Neural cell (in vitro differentiated cells): ENCODE measurements at regions not wholly inside any gene's neighbourhood (a gene's known extent, or its start where the extent isn't known, plus 50 kb on each side); places are given as distances from the start of the nearest gene placed in this dataset.

Experiments
- H2AFZ ChIP-seq: fragments of 200-600, 300-800 bp; sonication (generic), shearing (Covaris generic); 2 replicates; pipeline ENCODE4 v1.6.0; 2014; ENCODE audit warnings: low read depth, mild to moderate bottlenecking, antibody characterized with exemption, low read length, moderate library complexity
- H3F3A ChIP-seq: fragments of 200-600 bp; shearing (Covaris generic); 2 replicates; pipeline ENCODE4 v1.6.1; 2016; ENCODE audit warnings: mild to moderate bottlenecking, moderate library complexity, mixed read lengths, antibody characterized with exemption, low read length; ENCODE audit not compliant: insufficient read depth, poor library complexity, severe bottlenecking
- H3K27ac ChIP-seq: fragments of 200-600, 300-800 bp; sonication (generic), shearing (Covaris generic); 2 replicates; pipeline ENCODE4 v1.5.1; 2014; ENCODE audit warnings: mild to moderate bottlenecking, low read length, moderate library complexity
- H3K27me3 ChIP-seq: fragments of 300-800, 200-600 bp; sonication (generic), shearing (Covaris generic); 2 replicates; pipeline ENCODE4 v1.6.0; 2014; ENCODE audit warnings: mild to moderate bottlenecking, low read depth, low read length, moderate library complexity; ENCODE audit not compliant: insufficient read depth
- H3K36me3 ChIP-seq: fragments of 300-800, 200-600 bp; sonication (generic), shearing (Covaris generic); 2 replicates; pipeline ENCODE4 v1.5.1; 2014; ENCODE audit warnings: mild to moderate bottlenecking, antibody characterized with exemption, low read length, moderate library complexity; ENCODE audit not compliant: insufficient read depth
- H3K4me2 ChIP-seq: fragments of 300-800, 200-600 bp; sonication (generic), shearing (Covaris generic); 2 replicates; pipeline ENCODE4 v1.6.0; 2014; ENCODE audit warnings: mild to moderate bottlenecking, low read length
- H3K4me3 ChIP-seq: fragments of 300-800, 200-600 bp; sonication (generic), shearing (Covaris generic); 2 replicates; pipeline ENCODE4 v1.5.1; 2014; ENCODE audit warnings: mild to moderate bottlenecking, low read length, moderate library complexity
- H3K79me2 ChIP-seq: fragments of 200-600 bp; shearing (Covaris generic); replicated peaks from 2 replicates; pipeline ENCODE4 v1.6.0; 2014; ENCODE audit warnings: mild to moderate bottlenecking, low read length, moderate library complexity; ENCODE audit not compliant: insufficient read depth
- H3K9ac ChIP-seq: fragments of 300-800, 200-600 bp; sonication (generic), shearing (Covaris generic); 2 replicates; pipeline ENCODE4 v1.6.1; 2016; ENCODE audit warnings: mild to moderate bottlenecking, low read length, mixed read lengths
- H3K9me2 ChIP-seq: fragments of 200-600 bp; shearing (Covaris generic); 2 replicates; pipeline ENCODE4 v1.6.1; 2016; ENCODE audit warnings: mild to moderate bottlenecking, low read length, mixed read lengths; ENCODE audit not compliant: insufficient read depth
- H3K9me3 ChIP-seq: fragments of 200-600, 300-800 bp; sonication (generic), shearing (Covaris generic); 2 replicates; pipeline ENCODE4 v1.6.1; 2016; ENCODE audit warnings: mild to moderate bottlenecking, mixed run types, low read length, moderate library complexity, mixed read lengths
- H4K20me1 ChIP-seq: fragments of 200-600 bp; shearing (Covaris generic); 2 replicates; pipeline ENCODE4 v1.6.1; 2016; ENCODE audit warnings: mild to moderate bottlenecking, mixed run types; ENCODE audit not compliant: insufficient read depth
- EP300 ChIP-seq: fragments of 450-650 bp; conservative IDR thresholded peaks from 2 replicates; pipeline ENCODE4 v1.6.1; 2014; ENCODE audit warnings: antibody characterized with exemption, mild to moderate bottlenecking, moderate library complexity; ENCODE audit not compliant: poor library complexity, severe bottlenecking
- EZH2 ChIP-seq: fragments of 200-600, 300-800 bp; shearing (Covaris generic), sonication (generic); IDR thresholded peaks from 2 replicates; pipeline ENCODE4 v1.6.1; 2014; ENCODE audit warnings: antibody characterized with exemption, low read length, borderline replicate concordance, mild to moderate bottlenecking; ENCODE audit not compliant: insufficient read depth, poor library complexity, severe bottlenecking
- MXI1 ChIP-seq: fragments of 450-650 bp; conservative IDR thresholded peaks from 2 replicates; pipeline ENCODE4 v1.6.1; 2014; ENCODE audit warnings: antibody characterized with exemption, mild to moderate bottlenecking; ENCODE audit not compliant: poor library complexity, severe bottlenecking
- POLR2AphosphoS5 ChIP-seq: IDR thresholded peaks from 2 replicates; pipeline ENCODE4 v1.6.1; 2012
- RAD21 ChIP-seq: fragments of 450-650 bp; conservative IDR thresholded peaks from 2 replicates; pipeline ENCODE4 v1.6.1; 2014; ENCODE audit warnings: antibody characterized with exemption, mild to moderate bottlenecking, moderate library complexity
- SMC3 ChIP-seq: fragments of 450-650 bp; conservative IDR thresholded peaks from 2 replicates; pipeline ENCODE4 v1.6.1; 2014; ENCODE audit warnings: antibody characterized with exemption, mild to moderate bottlenecking, moderate library complexity; ENCODE audit not compliant: poor library complexity
- TAF1 ChIP-seq: IDR thresholded peaks from 2 replicates; pipeline ENCODE4 v1.6.1; 2012; ENCODE audit warnings: low read depth
- TF ChIP-seq, protein P1 (sequence below): fragments of 450-650 bp; IDR thresholded peaks from 2 replicates; pipeline ENCODE4 v1.5.1; 2014; ENCODE audit warnings: antibody characterized with exemption, mild to moderate bottlenecking, moderate library complexity; ENCODE audit not compliant: poor library complexity, severe bottlenecking
- TF ChIP-seq, protein P2 (sequence below): IDR thresholded peaks from 2 replicates; pipeline ENCODE4 v1.6.1; 2012; ENCODE audit warnings: borderline replicate concordance

DNA sequence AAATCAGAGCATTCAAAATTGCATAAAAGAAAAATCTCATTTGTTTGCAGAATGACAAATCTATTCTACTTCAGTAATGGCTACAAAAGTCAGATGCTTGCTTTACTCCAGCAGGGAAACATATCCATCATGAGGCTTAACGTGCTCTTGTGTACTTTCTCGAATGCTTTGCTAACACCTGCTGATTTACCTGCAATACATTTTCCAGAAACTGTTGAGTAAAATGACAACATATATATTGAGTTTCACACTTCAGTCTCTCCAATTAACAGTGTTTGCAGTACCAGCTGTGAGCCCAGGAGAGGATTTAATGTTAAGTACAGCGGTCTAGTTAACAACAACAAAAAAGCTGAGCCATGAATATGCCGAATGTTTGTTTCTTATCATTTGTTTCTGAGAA, 391.5 kb upstream of the SMC2 start:
- no peak overlapping the region for H3K9ac ChIP-seq
- H3K27ac ChIP-seq, result no peak overlapping the region
- H3K4me3 ChIP-seq, result no peak overlapping the region
- no peak overlapping the region for H3K4me2 ChIP-seq
- no peak overlapping the region for H2AFZ ChIP-seq
- H3F3A ChIP-seq, result no peaks in the 10 kb centered on the region
- no peaks in the 10 kb centered on the region for H3K36me3 ChIP-seq
- H3K9me3 ChIP-seq, result no peaks in the 10 kb centered on the region
- no peak for TF ChIP-seq SMC3
- no peak for TF ChIP-seq EZH2
- no peak for TF ChIP-seq MXI1
- no peak for TF ChIP-seq TAF1
- TF ChIP-seq RAD21, result no peak
- no peak for TF ChIP-seq POLR2AphosphoS5
- TF ChIP-seq EP300, result no peak
- TF ChIP-seq, protein P1, sequence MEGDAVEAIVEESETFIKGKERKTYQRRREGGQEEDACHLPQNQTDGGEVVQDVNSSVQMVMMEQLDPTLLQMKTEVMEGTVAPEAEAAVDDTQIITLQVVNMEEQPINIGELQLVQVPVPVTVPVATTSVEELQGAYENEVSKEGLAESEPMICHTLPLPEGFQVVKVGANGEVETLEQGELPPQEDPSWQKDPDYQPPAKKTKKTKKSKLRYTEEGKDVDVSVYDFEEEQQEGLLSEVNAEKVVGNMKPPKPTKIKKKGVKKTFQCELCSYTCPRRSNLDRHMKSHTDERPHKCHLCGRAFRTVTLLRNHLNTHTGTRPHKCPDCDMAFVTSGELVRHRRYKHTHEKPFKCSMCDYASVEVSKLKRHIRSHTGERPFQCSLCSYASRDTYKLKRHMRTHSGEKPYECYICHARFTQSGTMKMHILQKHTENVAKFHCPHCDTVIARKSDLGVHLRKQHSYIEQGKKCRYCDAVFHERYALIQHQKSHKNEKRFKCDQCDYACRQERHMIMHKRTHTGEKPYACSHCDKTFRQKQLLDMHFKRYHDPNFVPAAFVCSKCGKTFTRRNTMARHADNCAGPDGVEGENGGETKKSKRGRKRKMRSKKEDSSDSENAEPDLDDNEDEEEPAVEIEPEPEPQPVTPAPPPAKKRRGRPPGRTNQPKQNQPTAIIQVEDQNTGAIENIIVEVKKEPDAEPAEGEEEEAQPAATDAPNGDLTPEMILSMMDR, result no peak
- TF ChIP-seq, protein P2, sequence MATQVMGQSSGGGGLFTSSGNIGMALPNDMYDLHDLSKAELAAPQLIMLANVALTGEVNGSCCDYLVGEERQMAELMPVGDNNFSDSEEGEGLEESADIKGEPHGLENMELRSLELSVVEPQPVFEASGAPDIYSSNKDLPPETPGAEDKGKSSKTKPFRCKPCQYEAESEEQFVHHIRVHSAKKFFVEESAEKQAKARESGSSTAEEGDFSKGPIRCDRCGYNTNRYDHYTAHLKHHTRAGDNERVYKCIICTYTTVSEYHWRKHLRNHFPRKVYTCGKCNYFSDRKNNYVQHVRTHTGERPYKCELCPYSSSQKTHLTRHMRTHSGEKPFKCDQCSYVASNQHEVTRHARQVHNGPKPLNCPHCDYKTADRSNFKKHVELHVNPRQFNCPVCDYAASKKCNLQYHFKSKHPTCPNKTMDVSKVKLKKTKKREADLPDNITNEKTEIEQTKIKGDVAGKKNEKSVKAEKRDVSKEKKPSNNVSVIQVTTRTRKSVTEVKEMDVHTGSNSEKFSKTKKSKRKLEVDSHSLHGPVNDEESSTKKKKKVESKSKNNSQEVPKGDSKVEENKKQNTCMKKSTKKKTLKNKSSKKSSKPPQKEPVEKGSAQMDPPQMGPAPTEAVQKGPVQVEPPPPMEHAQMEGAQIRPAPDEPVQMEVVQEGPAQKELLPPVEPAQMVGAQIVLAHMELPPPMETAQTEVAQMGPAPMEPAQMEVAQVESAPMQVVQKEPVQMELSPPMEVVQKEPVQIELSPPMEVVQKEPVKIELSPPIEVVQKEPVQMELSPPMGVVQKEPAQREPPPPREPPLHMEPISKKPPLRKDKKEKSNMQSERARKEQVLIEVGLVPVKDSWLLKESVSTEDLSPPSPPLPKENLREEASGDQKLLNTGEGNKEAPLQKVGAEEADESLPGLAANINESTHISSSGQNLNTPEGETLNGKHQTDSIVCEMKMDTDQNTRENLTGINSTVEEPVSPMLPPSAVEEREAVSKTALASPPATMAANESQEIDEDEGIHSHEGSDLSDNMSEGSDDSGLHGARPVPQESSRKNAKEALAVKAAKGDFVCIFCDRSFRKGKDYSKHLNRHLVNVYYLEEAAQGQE, result no peak
- no peaks in the 10 kb centered on the region for H4K20me1 ChIP-seq
- no peaks in the 10 kb centered on the region for H3K79me2 ChIP-seq
- no peaks in the 10 kb centered on the region for H3K27me3 ChIP-seq
- no peaks in the 10 kb centered on the region for H3K9me2 ChIP-seq

DNA sequence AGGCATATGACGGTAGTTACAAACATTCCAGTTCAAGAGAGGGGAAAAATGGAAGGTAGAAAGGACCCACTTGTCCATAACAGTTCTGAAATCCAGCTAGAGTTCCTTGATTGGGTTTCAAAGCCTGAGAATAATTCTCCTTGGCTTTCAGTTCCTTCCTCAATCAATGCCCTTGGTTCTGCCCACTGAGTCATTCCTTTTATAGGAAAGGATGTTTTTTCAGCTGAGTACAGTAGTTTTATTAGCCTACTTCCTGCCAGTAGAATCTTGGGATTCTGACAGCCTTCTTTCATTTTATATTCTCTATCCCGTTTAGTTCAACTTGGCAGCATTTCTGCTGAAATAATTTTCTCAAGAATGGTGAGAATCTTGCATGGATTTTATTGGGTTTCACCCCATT, 386.9 kb upstream of the SMC2 start:
- H3K4me3 ChIP-seq, result no peak overlapping the region

More for the DNA sequence above, 386.9 kb upstream of the SMC2 start:
- H3K79me2 ChIP-seq, result no peaks in the 10 kb centered on the region
- no peaks in the 10 kb centered on the region for H3K36me3 ChIP-seq
- H3K9ac ChIP-seq, result no peak overlapping the region
- TF ChIP-seq SMC3, result no peak
- no peak for TF ChIP-seq TAF1
- no peak for TF ChIP-seq RAD21
- TF ChIP-seq, protein P2, result no peak
- TF ChIP-seq MXI1, result no peak
- TF ChIP-seq EZH2, result no peak
- TF ChIP-seq, protein P1, result no peak
- no peak for TF ChIP-seq POLR2AphosphoS5
- no peak for TF ChIP-seq EP300
- H3K4me2 ChIP-seq, result no peak overlapping the region
- no peaks in the 10 kb centered on the region for H3K9me3 ChIP-seq
- H2AFZ ChIP-seq, result no peak overlapping the region
- H3K27ac ChIP-seq, result no peak overlapping the region
- no peaks in the 10 kb centered on the region for H3K9me2 ChIP-seq
- H3F3A ChIP-seq, result no peaks in the 10 kb centered on the region
- H3K27me3 ChIP-seq, result no peaks in the 10 kb centered on the region
- H4K20me1 ChIP-seq, result no peaks in the 10 kb centered on the region
